GM15510 (cell line): ENCODE measurements at regions not wholly inside any gene's neighbourhood (a gene's known extent, or its start where the extent isn't known, plus 50 kb on each side); places are given as distances from the start of the nearest gene placed in this dataset.

Source experiments
- POLR2A ChIP-seq: IDR thresholded peaks from 3 replicates; pipeline ENCODE4 v1.6.1; 2011; ENCODE audit warnings: borderline replicate concordance; ENCODE audit not compliant: insufficient read length; ENCODE audit errors: extremely low read depth

DNA sequence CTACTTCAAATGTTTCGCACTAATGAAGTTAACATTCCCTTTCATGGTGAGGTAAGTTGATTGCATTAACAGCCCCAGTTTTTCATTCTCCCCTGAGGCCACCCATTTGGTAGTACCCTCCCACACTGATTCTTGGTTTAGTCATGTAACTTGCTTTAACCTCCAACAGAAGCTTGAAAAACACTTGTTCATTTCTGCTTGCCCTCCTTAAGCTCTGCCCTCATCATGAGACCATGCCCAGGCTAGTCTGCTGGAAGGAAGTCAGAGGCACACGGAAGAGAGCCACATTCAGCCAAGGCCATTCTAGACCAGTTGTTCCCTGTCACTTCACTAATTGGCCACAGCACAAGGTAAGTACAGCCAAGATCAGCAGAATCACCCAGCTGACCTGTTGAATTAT lies 50.7 kb upstream of the CD44 start:
- TF ChIP-seq POLR2A, result no peak

DNA sequence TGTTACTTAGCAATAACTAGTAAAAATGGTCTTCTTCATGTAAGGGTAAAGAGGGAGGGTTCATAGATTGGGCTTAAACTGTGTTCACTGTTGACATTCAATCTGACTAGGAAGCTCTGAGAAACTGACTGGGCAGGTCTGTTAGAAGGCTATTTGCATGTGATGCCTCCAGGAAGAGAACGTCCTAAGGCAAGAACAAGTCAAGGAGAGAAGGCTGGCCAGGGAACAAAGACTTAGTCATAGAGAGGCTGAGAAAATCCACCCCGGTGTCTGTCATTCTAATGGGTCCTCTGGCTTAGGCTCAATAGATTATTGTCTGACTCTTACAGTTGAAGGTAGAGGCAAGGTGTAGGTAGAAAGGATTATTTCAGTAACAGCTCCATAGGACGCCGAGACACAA lies 50.3 kb upstream of the CD44 start:
- no peak for TF ChIP-seq POLR2A
